ENCODE measurements at regions not wholly inside any gene's neighbourhood (a gene's known extent, or its start where the extent isn't known, plus 50 kb on each side); places are given as distances from the start of the nearest gene placed in this dataset.

GRCh38 chr3:5698851-5699250, 511.3 kb downstream of the EDEM1 start:
- TF ChIP-seq CTCF (IDR thresholded peaks at IDR 0.05) (no peak), POLR2A (IDR thresholded peaks at IDR 0.05; ENCODE audit: low read depth) (no peak), POLR2AphosphoS5 (IDR thresholded peaks at IDR 0.05) (no peak)
